ENCODE measurements at regions not wholly inside any gene's neighbourhood (a gene's known extent, or its start where the extent isn't known, plus 50 kb on each side); places are given as distances from the start of the nearest gene placed in this dataset.

- no peak for DNase-seq (ENCODE audit: low read depth in 2 of 2, low spot score in 1 of 2)
Measured at GRCh38 chr15:69962561-69962960, 135.2 kb downstream of the TLE3 start.

GRCh38 chr15:69963385-69963784 is 134.3 kb downstream of the TLE3 start:
- no peak for DNase-seq (ENCODE audit: low read depth in 2 of 2, low spot score in 1 of 2)

GRCh38 chr15:69971771-69972170 is 125.9 kb downstream of the TLE3 start:
- DNase-seq (ENCODE audit: low read depth in 2 of 2, low spot score in 1 of 2), result no peak

- DNase-seq (ENCODE audit: low read depth in 2 of 2, low spot score in 1 of 2), result no peak
Measured at GRCh38 chr15:69972436-69972835, 125.3 kb downstream of the TLE3 start.

- DNase-seq (ENCODE audit: low read depth in 2 of 2, low spot score in 1 of 2), result no peak
Measured at GRCh38 chr15:69973102-69973714, 124.5 kb downstream of the TLE3 start.

- no peak for DNase-seq (ENCODE audit: low read depth in 2 of 2, low spot score in 1 of 2)
Measured at GRCh38 chr15:69973880-69974279, 123.8 kb downstream of the TLE3 start.

- DNase-seq (ENCODE audit: low read depth in 2 of 2, low spot score in 1 of 2), result no peak
Measured at GRCh38 chr15:69974321-69974720, 123.4 kb downstream of the TLE3 start.

- no peak for DNase-seq (ENCODE audit: low read depth in 2 of 2, low spot score in 1 of 2)
Measured at GRCh38 chr15:69976366-69976994, 121.2 kb downstream of the TLE3 start.

GRCh38 chr15:69978603-69979002 is 119.1 kb downstream of the TLE3 start:
- DNase-seq (ENCODE audit: low read depth in 2 of 2, low spot score in 1 of 2), result no peak

- DNase-seq (ENCODE audit: low read depth in 2 of 2, low spot score in 1 of 2), result no peak
Measured at GRCh38 chr15:69979262-69979661, 118.5 kb downstream of the TLE3 start.

GRCh38 chr15:69979783-69980182 is 117.9 kb downstream of the TLE3 start:
- DNase-seq (ENCODE audit: low read depth in 2 of 2, low spot score in 1 of 2), result no peak

- DNase-seq (ENCODE audit: low read depth in 2 of 2, low spot score in 1 of 2), result no peak
Measured at GRCh38 chr15:69980341-69981059, 117.2 kb downstream of the TLE3 start.

- no peak for DNase-seq (ENCODE audit: low read depth in 2 of 2, low spot score in 1 of 2)
Measured at GRCh38 chr15:69982037-69982436, 115.7 kb downstream of the TLE3 start.

- no peak for DNase-seq (ENCODE audit: low read depth in 2 of 2, low spot score in 1 of 2)
Measured at GRCh38 chr15:69983696-69984265, 113.9 kb downstream of the TLE3 start.

- no peak for DNase-seq (ENCODE audit: low read depth in 2 of 2, low spot score in 1 of 2)
Measured at GRCh38 chr15:69987492-69988489, 109.9 kb downstream of the TLE3 start.

- no peak for DNase-seq (ENCODE audit: low read depth in 2 of 2, low spot score in 1 of 2)
Measured at GRCh38 chr15:69988541-69989225, 109.0 kb downstream of the TLE3 start.

- DNase-seq (ENCODE audit: low read depth in 2 of 2, low spot score in 1 of 2), result no peak
Measured at GRCh38 chr15:69990566-69991421, 106.9 kb downstream of the TLE3 start.

- no peak for DNase-seq (ENCODE audit: low read depth in 2 of 2, low spot score in 1 of 2)
Measured at GRCh38 chr15:69991551-69991980, 106.2 kb downstream of the TLE3 start.

GRCh38 chr15:69992348-69992747 is 105.4 kb downstream of the TLE3 start:
- no peak for DNase-seq (ENCODE audit: low read depth in 2 of 2, low spot score in 1 of 2)

All from stimulated activated CD8-positive, alpha-beta memory T cell treated with anti-CD3 and anti-CD28 coated beads, Interleukin-4, amount 100 ng/mL, for 4 hours (primary cell).